H9 (cell line): ENCODE measurements at regions not wholly inside any gene's neighbourhood (a gene's known extent, or its start where the extent isn't known, plus 50 kb on each side); places are given as distances from the start of the nearest gene placed in this dataset.
A peak's percentile ranks its signal among the peaks of the same experiment; 100 is the strongest.

ENCODE experiments used
- DNase-seq: peaks from one replicate; pipeline ENCODE4 v3.0.0-alpha.2; 2017
- H2AFZ ChIP-seq: one replicate; pipeline ENCODE4 v1.6.1; 2013; ENCODE audit warnings: mild to moderate bottlenecking, low read length, control low read depth, moderate library complexity
- H2AK5ac ChIP-seq: 2 replicates; pipeline ENCODE4 v1.6.1; 2013; ENCODE audit warnings: low read length, control low read depth, mixed read lengths; ENCODE audit not compliant: insufficient read length
- H2BK120ac ChIP-seq: one replicate; pipeline ENCODE4 v1.6.1; 2013; ENCODE audit warnings: low read depth, mild to moderate bottlenecking, low read length, control low read depth, inconsistent platforms; ENCODE audit not compliant: poor library complexity, severe bottlenecking
- H2BK12ac ChIP-seq: 2 replicates; pipeline ENCODE4 v1.6.1; 2013; ENCODE audit warnings: low read length, control low read depth, mixed read lengths, low read depth; ENCODE audit not compliant: insufficient read length
- H2BK15ac ChIP-seq: 2 replicates; pipeline ENCODE4 v1.6.1; 2013; ENCODE audit warnings: low read depth, low read length, control low read depth
- H2BK20ac ChIP-seq: one replicate; pipeline ENCODE4 v1.6.1; 2013; ENCODE audit warnings: low read depth, mild to moderate bottlenecking, low read length, control low read depth, inconsistent platforms; ENCODE audit not compliant: poor library complexity, severe bottlenecking
- H2BK5ac ChIP-seq: 2 replicates; pipeline ENCODE4 v1.6.1; 2013; ENCODE audit warnings: low read length, control low read depth, mixed read lengths; ENCODE audit not compliant: insufficient read length
- H3K14ac ChIP-seq: 2 replicates; pipeline ENCODE4 v1.6.1; 2013; ENCODE audit warnings: low read length, control low read depth; ENCODE audit not compliant: insufficient read depth
- H3K18ac ChIP-seq: 2 replicates; pipeline ENCODE4 v1.6.1; 2013; ENCODE audit warnings: low read depth, mild to moderate bottlenecking, mixed read lengths, low read length, control low read depth; ENCODE audit not compliant: insufficient read length
- H3K23ac ChIP-seq: 2 replicates; pipeline ENCODE4 v1.6.1; 2013; ENCODE audit warnings: low read length, control low read depth, mixed read lengths, low read depth; ENCODE audit not compliant: insufficient read length
- H3K23me2 ChIP-seq: 2 replicates; pipeline ENCODE4 v1.6.1; 2013; ENCODE audit warnings: low read depth, mild to moderate bottlenecking, mixed read lengths, low read length, control low read depth; ENCODE audit not compliant: insufficient read length, poor library complexity, severe bottlenecking
- H3K27ac ChIP-seq: 2 replicates; pipeline ENCODE4 v1.5.1; 2013; ENCODE audit warnings: low read length, control low read depth, mixed read lengths, low read depth; ENCODE audit not compliant: insufficient read length
- H3K27me3 ChIP-seq: 2 replicates; pipeline ENCODE4 v1.6.1; 2013; ENCODE audit warnings: low read length, control low read depth, inconsistent platforms; ENCODE audit not compliant: insufficient read depth
- H3K4ac ChIP-seq: 2 replicates; pipeline ENCODE4 v1.6.1; 2013; ENCODE audit warnings: low read depth, mild to moderate bottlenecking, control low read depth, inconsistent platforms, low read length, moderate library complexity
- H3K4me1 ChIP-seq: 2 replicates; pipeline ENCODE4 v1.6.1; 2013; ENCODE audit warnings: low read length, control low read depth, inconsistent platforms; ENCODE audit not compliant: insufficient read depth
- H3K4me2 ChIP-seq: 2 replicates; pipeline ENCODE4 v1.6.1; 2013; ENCODE audit warnings: low read length, control low read depth, mixed read lengths; ENCODE audit not compliant: insufficient read length, insufficient read depth
- H3K56ac ChIP-seq: 2 replicates; pipeline ENCODE4 v1.6.1; 2013; ENCODE audit warnings: low read depth, mild to moderate bottlenecking, mixed read lengths, low read length, control low read depth; ENCODE audit not compliant: insufficient read length
- H3K79me1 ChIP-seq: 2 replicates; pipeline ENCODE4 v1.6.1; 2013; ENCODE audit warnings: low read depth, mild to moderate bottlenecking, moderate library complexity, low read length, control low read depth, inconsistent platforms; ENCODE audit not compliant: insufficient read depth, poor library complexity, severe bottlenecking
- H3K79me2 ChIP-seq: 2 replicates; pipeline ENCODE4 v1.6.1; 2013; ENCODE audit warnings: low read length, control low read depth, inconsistent platforms; ENCODE audit not compliant: insufficient read depth
- H3K9ac ChIP-seq: 2 replicates; pipeline ENCODE4 v1.6.1; 2013; ENCODE audit warnings: low read length, control low read depth, mixed read lengths; ENCODE audit not compliant: insufficient read length; ENCODE audit errors: extremely low read depth
- H3K9me3 ChIP-seq: one replicate; pipeline ENCODE4 v1.6.1; 2013; ENCODE audit warnings: low read depth, low read length, inconsistent platforms; ENCODE audit not compliant: control insufficient read depth
- H3T11ph ChIP-seq: one replicate; pipeline ENCODE4 v1.6.1; 2013; ENCODE audit warnings: mild to moderate bottlenecking, low read length, control low read depth, inconsistent platforms
- H4K20me1 ChIP-seq: one replicate; pipeline ENCODE4 v1.6.1; 2013; ENCODE audit not compliant: control insufficient read depth, insufficient read length, insufficient read depth
- H4K5ac ChIP-seq: 2 replicates; pipeline ENCODE4 v1.6.1; 2013; ENCODE audit warnings: low read depth, mild to moderate bottlenecking, mixed read lengths, low read length, control low read depth; ENCODE audit not compliant: insufficient read length
- H4K8ac ChIP-seq: replicated peaks from 2 replicates; pipeline ENCODE4 v1.6.1; 2013; ENCODE audit warnings: low read length, control low read depth, mixed read lengths, low read depth; ENCODE audit not compliant: insufficient read length
- H4K91ac ChIP-seq: 2 replicates; pipeline ENCODE4 v1.6.1; 2013; ENCODE audit warnings: low read depth, mild to moderate bottlenecking, moderate library complexity, mixed read lengths, low read length, control low read depth; ENCODE audit not compliant: insufficient read length
- H3K27ac Mint-ChIP-seq, 3 experiments: 2 replicates in 2 of 3; 3 replicates in 1 of 3; pipeline ENCODE4 v1.8.0; 2020 to 2021; ENCODE audit warnings: mixed read lengths in 3 of 3, mild to moderate bottlenecking in 1 of 3, moderate library complexity in 1 of 3
- H3K27me3 Mint-ChIP-seq: 2 replicates; pipeline ENCODE4 v1.8.0; 2021; ENCODE audit warnings: low read depth, mild to moderate bottlenecking, moderate library complexity, mixed read lengths
- H3K36me3 Mint-ChIP-seq, 3 experiments: 2 replicates in 2 of 3; 3 replicates in 1 of 3; pipeline ENCODE4 v1.8.0; 2020 to 2021; ENCODE audit warnings: low read depth in 3 of 3, mixed read lengths in 3 of 3; ENCODE audit not compliant: insufficient read depth in 1 of 3
- H3K4me1 Mint-ChIP-seq, 2 experiments: 2 replicates each; pipeline ENCODE4 v1.8.0; 2020; ENCODE audit warnings: mixed read lengths in 2 of 2
- H3K4me3 Mint-ChIP-seq, 2 experiments: 2 replicates in 1 of 2; 3 replicates in 1 of 2; pipeline ENCODE4 v1.8.0; 2020 to 2021; ENCODE audit warnings: mild to moderate bottlenecking in 2 of 2, mixed read lengths in 2 of 2, moderate library complexity in 1 of 2
- H3K9me3 Mint-ChIP-seq, 2 experiments: 2 replicates in 1 of 2; 3 replicates in 1 of 2; pipeline ENCODE4 v1.8.0; 2020; ENCODE audit warnings: mild to moderate bottlenecking in 2 of 2, mixed read lengths in 2 of 2, moderate library complexity in 1 of 2
- WGBS: extraction: QIAGEN DNeasy Blood & Tissue Kit; methylation state at CpG from one replicate; pipeline ENCODE4 v1.1.7; 2013; ENCODE audit warnings: missing lambda C conversion rate, low lambda C conversion rate, mixed read lengths; ENCODE audit not compliant: insufficient read length; ENCODE audit errors: extremely low coverage; 5-methylcytosine and 5-hydroxymethylcytosine counted together
- TF ChIP-seq, protein P1 (sequence below): fragments of 200-600 bp; sonication (generic); conservative IDR thresholded peaks from 3 replicates; pipeline ENCODE4 v1.8.0; 2021; ENCODE audit warnings: antibody characterized with exemption, mild to moderate bottlenecking

DNA sequence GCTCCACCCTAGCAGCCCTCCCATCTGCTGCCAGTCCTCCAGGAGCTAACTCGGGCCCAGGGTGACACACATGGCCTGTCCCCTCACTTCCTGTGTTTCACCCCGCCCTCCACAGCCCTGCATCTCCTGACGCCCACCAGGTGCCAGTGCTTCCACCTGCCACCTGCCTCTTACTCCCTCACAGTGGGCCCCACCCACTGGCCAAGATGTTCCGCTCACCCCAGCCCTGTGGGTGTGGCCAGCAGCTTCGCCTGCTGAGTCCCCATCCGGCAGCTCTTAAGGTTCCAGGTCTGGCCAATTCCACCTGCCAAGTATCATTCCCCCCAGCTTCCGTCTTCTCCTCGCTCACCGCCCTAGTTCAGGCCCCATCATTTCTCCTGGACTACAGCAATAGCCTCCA, 184.1 kb downstream of the MBOAT1 start:
- no peaks in the 10 kb centered on the region for H3K23me2 ChIP-seq
- TF ChIP-seq, protein P1, sequence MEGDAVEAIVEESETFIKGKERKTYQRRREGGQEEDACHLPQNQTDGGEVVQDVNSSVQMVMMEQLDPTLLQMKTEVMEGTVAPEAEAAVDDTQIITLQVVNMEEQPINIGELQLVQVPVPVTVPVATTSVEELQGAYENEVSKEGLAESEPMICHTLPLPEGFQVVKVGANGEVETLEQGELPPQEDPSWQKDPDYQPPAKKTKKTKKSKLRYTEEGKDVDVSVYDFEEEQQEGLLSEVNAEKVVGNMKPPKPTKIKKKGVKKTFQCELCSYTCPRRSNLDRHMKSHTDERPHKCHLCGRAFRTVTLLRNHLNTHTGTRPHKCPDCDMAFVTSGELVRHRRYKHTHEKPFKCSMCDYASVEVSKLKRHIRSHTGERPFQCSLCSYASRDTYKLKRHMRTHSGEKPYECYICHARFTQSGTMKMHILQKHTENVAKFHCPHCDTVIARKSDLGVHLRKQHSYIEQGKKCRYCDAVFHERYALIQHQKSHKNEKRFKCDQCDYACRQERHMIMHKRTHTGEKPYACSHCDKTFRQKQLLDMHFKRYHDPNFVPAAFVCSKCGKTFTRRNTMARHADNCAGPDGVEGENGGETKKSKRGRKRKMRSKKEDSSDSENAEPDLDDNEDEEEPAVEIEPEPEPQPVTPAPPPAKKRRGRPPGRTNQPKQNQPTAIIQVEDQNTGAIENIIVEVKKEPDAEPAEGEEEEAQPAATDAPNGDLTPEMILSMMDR = no peak
- no peak overlapping the region for H3K4me2 ChIP-seq
- H2BK20ac ChIP-seq = no peak overlapping the region
- no peak overlapping the region for H3K27ac ChIP-seq
- no peak overlapping the region for H2AFZ ChIP-seq
- H3K23ac ChIP-seq = no peak overlapping the region
- H3K18ac ChIP-seq = no peak overlapping the region
- H3K27me3 ChIP-seq = no peaks in the 10 kb centered on the region
- DNase-seq = peak; percentile 68
- H3K4me1 Mint-ChIP-seq = peaks cover 3 to 5% of the 10 kb centered on the region in 2 experiments; a peak in 1 of 4 replicates
- no peak overlapping the region for H2BK12ac ChIP-seq
- no peak overlapping the region for H3K4me3 Mint-ChIP-seq
- no peak overlapping the region for H3K9ac ChIP-seq
- H3K36me3 Mint-ChIP-seq = peaks cover 0 to 5% (median 3%) of the 10 kb centered on the region in 3 experiments; a peak in 2 of 7 replicates
- H4K5ac ChIP-seq = no peak overlapping the region
- H3T11ph ChIP-seq = no peak overlapping the region
- H4K91ac ChIP-seq = no peak overlapping the region
- no peak overlapping the region for H2BK15ac ChIP-seq
- no peak overlapping the region; the same call in 1 of the 2 replicates for H3K14ac ChIP-seq
- H3K4ac ChIP-seq = no peak overlapping the region
- no peak overlapping the region for H4K8ac ChIP-seq
- no peak overlapping the region for H3K27ac Mint-ChIP-seq
- H3K27me3 Mint-ChIP-seq = no peaks in the 10 kb centered on the region
- H2BK5ac ChIP-seq = no peak overlapping the region
- H3K79me1 ChIP-seq = no peaks in the 10 kb centered on the region
- no CpG with 5 or more reads among the region's 9 CpGs for WGBS
- no peaks in the 10 kb centered on the region for H3K79me2 ChIP-seq
- H2AK5ac ChIP-seq = no peak overlapping the region
- no peaks in the 10 kb centered on the region for H4K20me1 ChIP-seq
- H3K9me3 ChIP-seq = no peaks in the 10 kb centered on the region
- no peaks in the 10 kb centered on the region for H3K4me1 ChIP-seq
- H3K56ac ChIP-seq = no peak overlapping the region
- H3K9me3 Mint-ChIP-seq = peaks cover 0 to 4% of the 10 kb centered on the region in 2 experiments; a peak in 1 of 5 replicates
- H2BK120ac ChIP-seq = no peak overlapping the region
